NOMO-1 (cell line): ENCODE measurements at regions not wholly inside any gene's neighbourhood (a gene's known extent, or its start where the extent isn't known, plus 50 kb on each side); places are given as distances from the start of the nearest gene placed in this dataset.
"Not testable (repeated sequence)": the region's sequence is repeated elsewhere in the genome, so short reads cannot be mapped to it uniquely, and the experiment has no call there.

Source experiments
- DNase-seq, 2 experiments: peaks; one replicate each; lab custom pipeline; 2025; ENCODE audit not compliant: unreplicated experiment in 2 of 2; lab: John Stamatoyannopoulos, UW

GRCh38 chr6:112401083-112401482 is 54.0 kb downstream of the RFPL4B start:
- no peak for DNase-seq

GRCh38 chr6:112407101-112407590 is 60.0 kb downstream of the RFPL4B start:
- DNase-seq = no peak

- DNase-seq = no peak
Observed at GRCh38 chr6:112408522-112408921, 61.4 kb downstream of the RFPL4B start.

- no peak for DNase-seq
Observed at GRCh38 chr6:112409311-112409710, 62.2 kb downstream of the RFPL4B start.

- no peak for DNase-seq
Observed at GRCh38 chr6:112413780-112414179, 66.7 kb downstream of the RFPL4B start.

GRCh38 chr6:112415366-112415765 is 68.2 kb downstream of the RFPL4B start:
- DNase-seq = no peak

GRCh38 chr6:112416866-112417265 is 69.7 kb downstream of the RFPL4B start:
- DNase-seq = no peak

- DNase-seq = not testable (repeated sequence)
Observed at GRCh38 chr6:112427011-112427410, 79.9 kb downstream of the RFPL4B start.

- no peak for DNase-seq
Observed at GRCh38 chr6:112427499-112427898, 80.4 kb downstream of the RFPL4B start.

GRCh38 chr6:112428477-112428876 is 81.3 kb downstream of the RFPL4B start:
- DNase-seq = no peak

GRCh38 chr6:112429226-112429625 is 82.1 kb downstream of the RFPL4B start:
- DNase-seq = no peak

- no peak for DNase-seq
Observed at GRCh38 chr6:112431803-112432202, 84.7 kb downstream of the RFPL4B start.

GRCh38 chr6:112432853-112433252 is 85.7 kb downstream of the RFPL4B start:
- no peak for DNase-seq

- DNase-seq = no peak
Observed at GRCh38 chr6:112433457-112433856, 86.3 kb downstream of the RFPL4B start.

- no peak for DNase-seq
Observed at GRCh38 chr6:112434896-112435435, 87.8 kb downstream of the RFPL4B start.

- DNase-seq = no peak
Observed at GRCh38 chr6:112437058-112437457, 89.9 kb downstream of the RFPL4B start.

- DNase-seq = no peak
Observed at GRCh38 chr6:112439010-112439409, 91.9 kb downstream of the RFPL4B start.

GRCh38 chr6:112439432-112439831 is 92.3 kb downstream of the RFPL4B start:
- no peak for DNase-seq

- DNase-seq = no peak
Observed at GRCh38 chr6:112441607-112442006, 94.5 kb downstream of the RFPL4B start.

- no peak for DNase-seq
Observed at GRCh38 chr6:112443179-112444065, 96.3 kb downstream of the RFPL4B start.

GRCh38 chr6:112448786-112449185 is 101.7 kb downstream of the RFPL4B start:
- DNase-seq = not testable (repeated sequence)

GRCh38 chr6:112450663-112451062 is 103.5 kb downstream of the RFPL4B start:
- DNase-seq = no peak
